Right atrium auricular region (tissue), 2 donors: ENCODE measurements at regions not wholly inside any gene's neighbourhood (a gene's known extent, or its start where the extent isn't known, plus 50 kb on each side); places are given as distances from the start of the nearest gene placed in this dataset.
A peak's percentile ranks its signal among the peaks of the same experiment; 100 is the strongest.
"Not testable (repeated sequence)": the region's sequence is repeated elsewhere in the genome, so short reads cannot be mapped to it uniquely, and the experiment has no call there.

ENCODE experiments used
- DNase-seq: peaks from one replicate; pipeline ENCODE4 v3.0.0-alpha.2; 2019; ENCODE audit warnings: low spot score
- H3K27ac ChIP-seq, 2 donors: fragments of 200-600 bp; sonication (generic); 1 replicate in 1 of 2; 2 replicates in 1 of 2; pipeline ENCODE4 v1.5.1; 2016 to 2019
- H3K27me3 ChIP-seq, 2 donors: fragments of 200-600 bp; sonication (generic); one replicate each; pipeline versions ENCODE4 v1.5.1 to v1.6.0; 2017 to 2019
- H3K36me3 ChIP-seq: fragments of 200-600 bp; sonication (generic); one replicate; pipeline ENCODE4 v1.5.1; 2016
- H3K4me1 ChIP-seq, 2 donors: fragments of 200-600 bp; sonication (generic); one replicate each; pipeline versions ENCODE4 v1.5.1 to v1.6.0; 2017 to 2019
- H3K4me3 ChIP-seq, 2 donors: fragments of 200-600 bp; sonication (generic); 1 replicate in 1 of 2; 2 replicates in 1 of 2; pipeline ENCODE4 v1.5.1; 2017 to 2019; ENCODE audit warnings: mild to moderate bottlenecking in 1 of 2, moderate library complexity in 1 of 2
- H3K9me3 ChIP-seq, 2 donors: fragments of 200-600 bp; sonication (generic); one replicate each; pipeline ENCODE4 v1.5.1; 2019
- TF ChIP-seq, protein P1 (sequence below), 2 donors: fragments of 200-600 bp; sonication (generic); IDR thresholded peaks; one replicate each; pipeline ENCODE4 v1.5.1; 2019; ENCODE audit warnings: antibody characterized with exemption in 2 of 2

DNA sequence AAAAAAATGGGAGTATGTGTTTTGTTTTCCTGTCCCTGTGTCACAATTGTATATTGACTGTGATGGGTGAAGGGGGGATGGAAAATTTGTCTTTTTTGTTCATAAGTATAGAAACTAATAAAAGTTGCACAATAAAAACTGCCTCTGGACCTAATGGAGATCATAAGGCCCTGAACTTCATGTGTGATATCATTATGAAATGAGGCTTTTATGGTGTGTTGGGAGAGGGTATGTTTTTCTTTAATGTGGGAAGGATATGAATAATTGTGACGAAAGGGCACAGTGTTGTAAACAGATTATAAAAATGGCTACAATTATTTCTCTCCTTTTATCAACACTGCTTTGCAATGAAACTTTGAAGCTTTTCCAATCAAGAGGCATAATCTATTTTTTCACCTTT is 1889.3 kb upstream of the CELF4 start:
- no peak for DNase-seq
- no peaks in the 10 kb centered on the region for H3K9me3 ChIP-seq
- H3K27ac ChIP-seq = no peak overlapping the region
- H3K4me3 ChIP-seq = no peak overlapping the region
- TF ChIP-seq, protein P1, sequence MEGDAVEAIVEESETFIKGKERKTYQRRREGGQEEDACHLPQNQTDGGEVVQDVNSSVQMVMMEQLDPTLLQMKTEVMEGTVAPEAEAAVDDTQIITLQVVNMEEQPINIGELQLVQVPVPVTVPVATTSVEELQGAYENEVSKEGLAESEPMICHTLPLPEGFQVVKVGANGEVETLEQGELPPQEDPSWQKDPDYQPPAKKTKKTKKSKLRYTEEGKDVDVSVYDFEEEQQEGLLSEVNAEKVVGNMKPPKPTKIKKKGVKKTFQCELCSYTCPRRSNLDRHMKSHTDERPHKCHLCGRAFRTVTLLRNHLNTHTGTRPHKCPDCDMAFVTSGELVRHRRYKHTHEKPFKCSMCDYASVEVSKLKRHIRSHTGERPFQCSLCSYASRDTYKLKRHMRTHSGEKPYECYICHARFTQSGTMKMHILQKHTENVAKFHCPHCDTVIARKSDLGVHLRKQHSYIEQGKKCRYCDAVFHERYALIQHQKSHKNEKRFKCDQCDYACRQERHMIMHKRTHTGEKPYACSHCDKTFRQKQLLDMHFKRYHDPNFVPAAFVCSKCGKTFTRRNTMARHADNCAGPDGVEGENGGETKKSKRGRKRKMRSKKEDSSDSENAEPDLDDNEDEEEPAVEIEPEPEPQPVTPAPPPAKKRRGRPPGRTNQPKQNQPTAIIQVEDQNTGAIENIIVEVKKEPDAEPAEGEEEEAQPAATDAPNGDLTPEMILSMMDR (IDR thresholded peaks at IDR 0.05) = no peak
- H3K36me3 ChIP-seq = no peaks in the 10 kb centered on the region
- peaks cover 0 to 8% of the 10 kb centered on the region in 2 donors for H3K4me1 ChIP-seq
- no peaks in the 10 kb centered on the region for H3K27me3 ChIP-seq

DNA sequence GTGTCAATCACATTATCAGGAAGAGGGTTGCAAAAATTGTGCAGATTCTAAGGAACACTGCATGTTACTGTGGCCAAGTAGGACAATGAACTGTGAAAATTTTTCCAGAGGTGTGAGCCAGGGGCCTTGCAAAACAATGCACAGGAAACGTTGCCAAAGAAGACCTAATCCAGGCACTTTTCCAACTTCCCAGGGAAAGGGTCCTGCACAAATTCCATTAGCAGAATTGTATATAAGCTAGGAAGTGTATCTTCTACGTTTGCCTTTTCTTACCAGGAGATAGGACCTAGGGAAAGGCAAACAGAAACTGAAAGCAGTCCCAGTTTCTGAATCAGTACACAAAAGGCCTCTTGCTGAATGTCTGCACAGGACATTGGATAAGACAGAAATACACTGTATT is 1888.3 kb upstream of the CELF4 start:
- peaks cover 0 to 8% of the 10 kb centered on the region in 2 donors for H3K4me1 ChIP-seq
- TF ChIP-seq, protein P1 (IDR thresholded peaks at IDR 0.05) = no peak
- peak; percentile 61 for DNase-seq
- H3K27ac ChIP-seq = no peak overlapping the region
- no peaks in the 10 kb centered on the region for H3K9me3 ChIP-seq
- no peak overlapping the region for H3K4me3 ChIP-seq
- no peaks in the 10 kb centered on the region for H3K36me3 ChIP-seq
- no peaks in the 10 kb centered on the region for H3K27me3 ChIP-seq

DNA sequence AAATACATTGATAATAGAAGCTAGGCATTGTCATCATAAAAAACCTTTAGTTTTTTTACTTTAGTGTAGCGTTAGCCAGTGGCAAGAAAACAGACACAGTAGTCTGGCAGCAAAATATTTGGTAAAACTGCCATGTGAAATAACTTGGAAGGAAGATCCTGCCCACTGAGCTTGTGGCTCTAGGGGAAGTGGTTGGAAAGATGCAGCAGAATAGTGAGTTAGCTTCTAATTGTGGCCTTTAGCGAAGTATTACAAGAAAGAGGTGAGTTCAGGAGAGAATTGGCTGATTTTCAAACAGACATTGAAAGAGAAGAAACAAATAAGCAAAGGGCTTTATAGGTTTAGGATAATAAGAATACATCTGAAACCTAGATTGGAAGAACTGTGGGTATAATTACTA is 1887.8 kb upstream of the CELF4 start:
- Histone ChIP-seq H3K4me3 (no peak overlapping the region), H3K27ac (no peak overlapping the region), H3K4me1 (peaks cover 0 to 8% of the 10 kb centered on the region in 2 donors), H3K9me3 (no peaks in the 10 kb centered on the region), H3K36me3 (no peaks in the 10 kb centered on the region), H3K27me3 (no peaks in the 10 kb centered on the region)
- DNase-seq = no peak
- TF ChIP-seq, protein P1 (IDR thresholded peaks at IDR 0.05) = no peak

DNA sequence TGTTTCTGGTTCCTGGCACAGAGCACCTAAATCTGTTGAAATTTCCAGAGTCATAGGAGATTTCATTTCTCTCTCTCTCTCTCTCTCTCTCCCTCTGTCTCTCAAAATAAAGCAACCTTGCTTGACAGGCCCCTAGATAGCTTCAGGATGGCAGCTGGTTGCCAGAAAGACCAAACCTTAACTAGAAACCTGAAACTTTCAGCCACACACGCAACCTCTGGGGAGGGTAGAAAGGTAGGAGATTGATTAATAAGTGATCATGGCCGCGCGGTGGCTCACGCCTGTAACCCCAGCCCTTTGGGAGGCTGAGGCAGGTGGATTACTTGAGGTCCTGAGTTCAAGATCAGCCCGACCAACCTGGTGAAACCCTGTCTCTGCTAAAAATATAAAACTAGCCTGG is 1885.4 kb upstream of the CELF4 start:
- TF ChIP-seq, protein P1 (IDR thresholded peaks at IDR 0.05) = no peak
- H3K9me3 ChIP-seq = no peaks in the 10 kb centered on the region

DNA sequence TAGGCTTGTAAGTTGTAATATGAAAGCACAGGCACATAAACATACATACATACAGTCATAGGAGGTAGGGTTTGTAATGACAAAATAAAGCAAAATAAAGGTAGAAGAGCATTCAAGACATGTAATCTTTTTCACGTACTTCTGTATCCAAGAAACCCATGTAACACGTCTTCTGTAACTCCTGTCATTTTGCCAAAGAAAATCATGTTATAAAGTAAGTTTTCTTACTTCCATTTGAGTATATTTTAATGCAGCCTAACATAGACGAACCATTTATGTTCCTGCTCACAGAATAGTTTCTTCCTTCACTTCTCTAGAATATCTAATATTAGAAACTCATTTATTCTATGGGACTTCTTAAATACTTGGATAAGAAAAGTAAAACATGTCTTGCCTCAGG is 1884.0 kb upstream of the CELF4 start:
- TF ChIP-seq, protein P1 (IDR thresholded peaks at IDR 0.05) = no peak
- no peaks in the 10 kb centered on the region for H3K9me3 ChIP-seq
- DNase-seq = no peak

More for the DNA sequence above, 1885.4 kb upstream of the CELF4 start:
- no peak overlapping the region for H3K27ac ChIP-seq
- H3K36me3 ChIP-seq = no peaks in the 10 kb centered on the region
- H3K4me1 ChIP-seq = peaks cover 0 to 8% of the 10 kb centered on the region in 2 donors
- no peaks in the 10 kb centered on the region for H3K27me3 ChIP-seq
- no peak overlapping the region for H3K4me3 ChIP-seq
- DNase-seq = no peak

DNA sequence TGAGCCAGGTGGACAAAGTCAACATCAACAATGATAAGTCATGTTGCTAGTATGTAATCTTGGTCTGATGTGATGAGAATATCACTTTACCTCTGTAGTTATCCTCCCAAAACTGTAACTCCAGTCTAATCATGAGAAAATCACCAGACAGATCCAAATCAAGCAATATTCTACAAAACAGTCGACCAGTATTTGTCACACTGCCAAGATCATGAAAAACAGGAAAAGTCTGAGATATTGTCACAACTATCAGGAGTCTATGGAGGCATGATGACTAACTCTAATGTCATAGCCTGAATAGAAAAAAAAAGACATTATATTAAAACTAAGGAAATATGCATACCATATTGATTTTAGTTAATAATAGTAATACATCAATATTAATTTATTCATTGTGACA is 1883.3 kb upstream of the CELF4 start:
- Histone ChIP-seq H3K9me3 (no peaks in the 10 kb centered on the region), H3K27me3 (no peaks in the 10 kb centered on the region), H3K4me3 (no peak overlapping the region), H3K4me1 (peaks cover 0 to 3% of the 10 kb centered on the region in 2 donors), H3K36me3 (no peaks in the 10 kb centered on the region), H3K27ac (no peak overlapping the region)
- TF ChIP-seq, protein P1 (IDR thresholded peaks at IDR 0.05) = no peak
- DNase-seq = no peak

More for the DNA sequence above, 1884.0 kb upstream of the CELF4 start:
- Histone ChIP-seq H3K4me1 (peaks cover 0 to 3% of the 10 kb centered on the region in 2 donors), H3K36me3 (no peaks in the 10 kb centered on the region), H3K4me3 (no peak overlapping the region), H3K27ac (no peak overlapping the region), H3K27me3 (no peaks in the 10 kb centered on the region)

DNA sequence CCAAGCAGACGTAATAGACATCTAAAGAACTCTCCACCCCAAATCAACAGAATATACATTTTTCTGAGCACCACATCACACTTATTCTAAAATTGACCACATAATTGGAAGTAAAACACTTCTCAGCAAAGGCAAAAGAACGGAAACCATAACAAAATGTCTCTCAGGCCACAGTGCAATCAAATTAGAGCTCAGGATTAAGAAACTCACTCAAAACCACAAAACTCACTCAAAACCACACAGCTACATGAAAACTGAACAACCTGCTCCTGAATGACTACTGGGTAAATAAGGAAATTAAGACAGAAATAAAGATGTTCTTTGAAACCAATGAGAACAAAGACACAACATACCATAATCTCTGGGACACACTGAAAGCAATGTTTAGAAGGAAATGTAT is 1879.4 kb upstream of the CELF4 start:
- H3K9me3 ChIP-seq, H3K4me3 ChIP-seq, H3K27ac ChIP-seq, DNase-seq, H3K27me3 ChIP-seq, H3K36me3 ChIP-seq, H3K4me1 ChIP-seq: not testable (repeated sequence)
